ENCODE measurements at regions not wholly inside any gene's neighbourhood (a gene's known extent, or its start where the extent isn't known, plus 50 kb on each side); places are given as distances from the start of the nearest gene placed in this dataset.

- DNase-seq (ENCODE audit: low read depth in 3 of 3, low spot score in 1 of 3), result no peak
Observed at GRCh38 chr20:50389808-50390684, 120.1 kb upstream of the PTPN1 start.

GRCh38 chr20:50390685-50391443 is 119.3 kb upstream of the PTPN1 start:
- DNase-seq (ENCODE audit: low read depth in 3 of 3, low spot score in 1 of 3), result no peak

GRCh38 chr20:50391444-50392137 is 118.6 kb upstream of the PTPN1 start:
- no peak for DNase-seq (ENCODE audit: low read depth in 3 of 3, low spot score in 1 of 3)

GRCh38 chr20:50392138-50392866 is 117.9 kb upstream of the PTPN1 start:
- no peak for DNase-seq (ENCODE audit: low read depth in 3 of 3, low spot score in 1 of 3)

GRCh38 chr20:50393242-50393641 is 116.9 kb upstream of the PTPN1 start:
- no peak for DNase-seq (ENCODE audit: low read depth in 3 of 3, low spot score in 1 of 3)

GRCh38 chr20:50393990-50394561 is 116.1 kb upstream of the PTPN1 start:
- DNase-seq (ENCODE audit: low read depth in 3 of 3, low spot score in 1 of 3), result no peak

GRCh38 chr20:50394569-50394968 is 115.6 kb upstream of the PTPN1 start:
- DNase-seq (ENCODE audit: low read depth in 3 of 3, low spot score in 1 of 3), result no peak

- DNase-seq (ENCODE audit: low read depth in 3 of 3, low spot score in 1 of 3), result no peak
Observed at GRCh38 chr20:50395251-50395729, 114.9 kb upstream of the PTPN1 start.

- DNase-seq (ENCODE audit: low read depth in 3 of 3, low spot score in 1 of 3), result no peak
Observed at GRCh38 chr20:50395914-50396488, 114.2 kb upstream of the PTPN1 start.

GRCh38 chr20:50396623-50397022 is 113.6 kb upstream of the PTPN1 start:
- DNase-seq (ENCODE audit: low read depth in 3 of 3, low spot score in 1 of 3), result no peak

- DNase-seq (ENCODE audit: low read depth in 3 of 3, low spot score in 1 of 3), result no peak
Observed at GRCh38 chr20:50397058-50397457, 113.1 kb upstream of the PTPN1 start.

- DNase-seq (ENCODE audit: low read depth in 3 of 3, low spot score in 1 of 3), result no peak
Observed at GRCh38 chr20:50398064-50398463, 112.1 kb upstream of the PTPN1 start.

- DNase-seq (ENCODE audit: low read depth in 3 of 3, low spot score in 1 of 3), result no peak
Observed at GRCh38 chr20:50398471-50398820, 111.7 kb upstream of the PTPN1 start.

- no peak for DNase-seq (ENCODE audit: low read depth in 3 of 3, low spot score in 1 of 3)
Observed at GRCh38 chr20:50398821-50399554, 111.2 kb upstream of the PTPN1 start.

- DNase-seq (ENCODE audit: low read depth in 3 of 3, low spot score in 1 of 3), result no peak
Observed at GRCh38 chr20:50399555-50399916, 110.6 kb upstream of the PTPN1 start.

- DNase-seq (ENCODE audit: low read depth in 3 of 3, low spot score in 1 of 3), result no peak
Observed at GRCh38 chr20:50399917-50400704, 110.1 kb upstream of the PTPN1 start.

GRCh38 chr20:50400705-50401586 is 109.2 kb upstream of the PTPN1 start:
- DNase-seq (ENCODE audit: low read depth in 3 of 3, low spot score in 1 of 3), result no peak
